Endothelial cell of umbilical vein (primary cell): ENCODE measurements at regions not wholly inside any gene's neighbourhood (a gene's known extent, or its start where the extent isn't known, plus 50 kb on each side); places are given as distances from the start of the nearest gene placed in this dataset.

ENCODE experiments used
- BruUV-seq: library from RNA; stranded (reverse); fragments of 400-500 nt; replicated peaks from 2 replicates; lab custom pipeline; 2021; lab: Mats Ljungman, UMichigan
- CTCF ChIA-PET: fragments of 300-600, 350-600 bp; sonication (Branson Sonifier 250); formaldehyde crosslinking; loops from one replicate; lab custom pipeline; 2021; ENCODE audit warnings: antibody characterized with exemption, inconsistent platforms; lab: Charles Lee
- POLR2A ChIA-PET: fragments of 300-600, 350-600 bp; sonication (Branson Sonifier 250); formaldehyde crosslinking; loops from one replicate; lab custom pipeline; 2021; ENCODE audit warnings: antibody characterized with exemption, inconsistent platforms; lab: Charles Lee
- DNase-seq: peaks from one replicate; pipeline ENCODE4 v3.0.0-alpha.2; 2011; ENCODE audit warnings: low read depth, low spot score
- FAIRE-seq: peaks from 2 replicates; lab custom pipeline; 2011; peaks lifted over from hg19 to GRCh38; lab: Jason Lieb, UNC
- H2AFZ ChIP-seq: 2 replicates; pipeline ENCODE4 v1.6.0; 2012; ENCODE audit warnings: low read depth, low read length, control low read depth, inconsistent platforms
- H3K27ac ChIP-seq: 2 replicates; pipeline ENCODE4 v1.5.1; 2011; ENCODE audit warnings: low read depth, mild to moderate bottlenecking, control low read depth, low read length, moderate library complexity; ENCODE audit not compliant: insufficient read depth
- H3K27me3 ChIP-seq, 2 experiments: 2 replicates each; pipeline versions ENCODE4 v1.6.0 to v1.6.1; 2011; ENCODE audit warnings: low read length in 2 of 2, mixed read lengths in 1 of 2; ENCODE audit not compliant: control insufficient read depth in 2 of 2, insufficient read depth in 2 of 2
- H3K36me3 ChIP-seq, 2 experiments: 2 replicates in 1 of 2; 3 replicates in 1 of 2; pipeline ENCODE4 v1.5.1; 2011; ENCODE audit warnings: low read length in 2 of 2, mild to moderate bottlenecking in 1 of 2, moderate library complexity in 1 of 2; ENCODE audit not compliant: control insufficient read depth in 2 of 2, insufficient read depth in 2 of 2; ENCODE audit errors: extremely low read depth in 1 of 2
- H3K4me1 ChIP-seq: 3 replicates; pipeline ENCODE4 v1.5.1; 2011; ENCODE audit warnings: mild to moderate bottlenecking, low read length; ENCODE audit not compliant: control insufficient read depth, insufficient read depth; ENCODE audit errors: extremely low read depth
- H3K4me2 ChIP-seq: 2 replicates; pipeline ENCODE4 v1.6.1; 2011; ENCODE audit warnings: low read length, control low read depth, mixed read lengths; ENCODE audit not compliant: insufficient read depth
- H3K4me3 ChIP-seq, 3 experiments: fragments of 200-600 bp in 1 of 3; sonication (generic), shearing (Covaris generic) in 1 of 3; replicated peaks in 1 of 3; 2 replicates each; pipeline ENCODE4 v1.5.1; 2011 to 2016; ENCODE audit warnings: control low read depth in 3 of 3, low read length in 3 of 3, mild to moderate bottlenecking in 2 of 3, inconsistent platforms in 1 of 3, low read depth in 1 of 3, moderate library complexity in 1 of 3; ENCODE audit not compliant: insufficient read depth in 1 of 3
- H3K79me2 ChIP-seq: 2 replicates; pipeline ENCODE4 v1.6.0; 2012; ENCODE audit warnings: low read length, inconsistent platforms; ENCODE audit not compliant: control insufficient read depth, insufficient read depth
- H3K9ac ChIP-seq: replicated peaks from 2 replicates; pipeline ENCODE3; 2011; ENCODE audit warnings: low read length, control low read depth; ENCODE audit not compliant: insufficient read depth; ENCODE audit errors: extremely low read depth
- H3K9me1 ChIP-seq: replicated peaks from 3 replicates; pipeline ENCODE4 v1.6.0; 2011; ENCODE audit warnings: mild to moderate bottlenecking, low read length; ENCODE audit not compliant: control insufficient read depth, insufficient read depth; ENCODE audit errors: extremely low read depth
- H3K9me3 ChIP-seq: replicated peaks from 2 replicates; pipeline ENCODE4 v1.5.1; 2012; ENCODE audit warnings: low read length, inconsistent platforms; ENCODE audit not compliant: control insufficient read depth, insufficient read depth
- H4K20me1 ChIP-seq: replicated peaks from 2 replicates; pipeline ENCODE3; 2011; ENCODE audit warnings: mild to moderate bottlenecking, low read length; ENCODE audit not compliant: control insufficient read depth, insufficient read depth; ENCODE audit errors: extremely low read depth
- CTCF ChIP-seq, 2 donors: IDR thresholded peaks; 1 replicate in 1 of 2; 2 replicates in 1 of 2; pipeline ENCODE4 v1.5.1; 2011; ENCODE audit warnings: low read length in 2 of 2, mild to moderate bottlenecking in 2 of 2, moderate library complexity in 2 of 2, control low read depth in 1 of 2, inconsistent platforms in 1 of 2, low read depth in 1 of 2; ENCODE audit not compliant: insufficient read depth in 1 of 2; ENCODE audit errors: extremely low read depth in 1 of 2
- EZH2 ChIP-seq: IDR thresholded peaks from 2 replicates; pipeline ENCODE4 v1.6.1; 2012; ENCODE audit warnings: borderline replicate concordance, low read depth, mild to moderate bottlenecking, moderate library complexity, low read length, inconsistent platforms; ENCODE audit not compliant: severe bottlenecking
- FOS ChIP-seq: IDR thresholded peaks from 2 replicates; pipeline ENCODE4 v1.6.1; 2011; ENCODE audit warnings: mild to moderate bottlenecking, low read length, moderate library complexity, borderline replicate concordance; ENCODE audit not compliant: insufficient read depth
- GATA2 ChIP-seq: IDR thresholded peaks from 2 replicates; pipeline ENCODE4 v1.7.0; 2011; ENCODE audit warnings: low read depth, mild to moderate bottlenecking, moderate library complexity, mixed read lengths, low read length; ENCODE audit not compliant: insufficient read length, insufficient read depth
- JUN ChIP-seq: IDR thresholded peaks from 2 replicates; pipeline ENCODE4 v1.6.1; 2011; ENCODE audit warnings: borderline replicate concordance, low read depth; ENCODE audit not compliant: insufficient read length, insufficient read depth
- MAX ChIP-seq: IDR thresholded peaks from 2 replicates; pipeline ENCODE4 v1.6.1; 2011; ENCODE audit not compliant: insufficient read depth, insufficient read length
- MYC ChIP-seq: IDR thresholded peaks from one replicate; pipeline ENCODE4 v1.6.1; 2011; ENCODE audit warnings: mild to moderate bottlenecking, low read depth, low read length
- POLR2A ChIP-seq: IDR thresholded peaks from 2 replicates; pipeline ENCODE4 v1.6.1; 2012; ENCODE audit warnings: low read depth, mild to moderate bottlenecking, control low read depth, low read length
- POLR2AphosphoS5 ChIP-seq: IDR thresholded peaks from 2 replicates; pipeline ENCODE4 v1.6.1; 2012; ENCODE audit warnings: low read depth, mild to moderate bottlenecking, control low read depth, low read length, moderate library complexity; ENCODE audit not compliant: insufficient read depth
- dilution Hi-C: fragments of 300-500 bp; cut with MboI; formaldehyde crosslinking; loops from one replicate; pipeline ENCODE4 v1.15.0; 2019; ENCODE audit warnings: low sequenced_read_pairs; ENCODE audit not compliant: extremely low pct_ligation_motif_present
- intact Hi-C: fragments of 100-400 bp; cut with micrococcal nuclease; formaldehyde crosslinking; loops from one replicate; pipeline ENCODE4 v1.10.0; 2022

- no peaks in the 10 kb centered on the region for H3K9me3 ChIP-seq
- H3K27me3 ChIP-seq = no peaks in the 10 kb centered on the region
- BruUV-seq = no TSS peak
- TF ChIP-seq JUN (no peak), POLR2A (no peak), MYC (no peak), POLR2AphosphoS5 (no peak), FOS (no peak), MAX (no peak)
- H3K4me1 ChIP-seq = no peaks in the 10 kb centered on the region
- no peak overlapping the region for H3K27ac ChIP-seq
- POLR2A ChIA-PET = interaction anchor here (0.7 kb wide), 1 partner anchor 260 kb away, joined by 4 read pairs; no protein-coding TSS in a partner anchor
- no peaks in the 10 kb centered on the region for H4K20me1 ChIP-seq
- CTCF ChIA-PET = no interaction called here
- no peaks in the 10 kb centered on the region for H3K9me1 ChIP-seq
- intact Hi-C loops (no loop called here), dilution Hi-C loops (no loop called here)
- no peak overlapping the region for H2AFZ ChIP-seq
- H3K4me3 ChIP-seq = no peak overlapping the region
- H3K36me3 ChIP-seq = no peaks in the 10 kb centered on the region
- H3K9ac ChIP-seq = no peak overlapping the region
- DNase-seq (no peak), FAIRE-seq (no peak)
- no peaks in the 10 kb centered on the region for H3K79me2 ChIP-seq
- H3K4me2 ChIP-seq = no peak overlapping the region
These were observed 62.7 kb upstream of the CSNK1A1L start for GRCh38 chr13:37168151-37168550.

GRCh38 chr13:37164635-37165034 lies 59.2 kb upstream of the CSNK1A1L start:
- no peaks in the 10 kb centered on the region for H3K4me1 ChIP-seq
- H3K9me3 ChIP-seq = no peaks in the 10 kb centered on the region
- BruUV-seq = no TSS peak
- H3K9me1 ChIP-seq = no peaks in the 10 kb centered on the region
- no peak overlapping the region for H2AFZ ChIP-seq
- no peaks in the 10 kb centered on the region for H3K36me3 ChIP-seq
- dilution Hi-C loops (no loop called here), intact Hi-C loops (no loop called here)
- H3K4me2 ChIP-seq = no peak overlapping the region
- no peaks in the 10 kb centered on the region for H4K20me1 ChIP-seq
- H3K27me3 ChIP-seq = no peaks in the 10 kb centered on the region
- CTCF ChIA-PET = no interaction called here
- no peak overlapping the region for H3K9ac ChIP-seq
- FAIRE-seq (no peak), DNase-seq (no peak)
- H3K79me2 ChIP-seq = no peaks in the 10 kb centered on the region
- TF ChIP-seq POLR2A (no peak), MAX (no peak), CTCF (IDR thresholded peaks at IDR 0.05; ENCODE audit: extremely low read depth in 1 of 2, insufficient read depth in 1 of 2, low read depth in 1 of 2, low read length in 2 of 2) (no peak), EZH2 (no peak), POLR2AphosphoS5 (no peak), FOS (no peak), MYC (no peak), GATA2 (no peak), JUN (no peak)
- H3K27ac ChIP-seq = no peak overlapping the region
- no peak overlapping the region for H3K4me3 ChIP-seq
- POLR2A ChIA-PET = no interaction called here
